Endothelial cell of umbilical vein (primary cell): ENCODE measurements at regions not wholly inside any gene's neighbourhood (a gene's known extent, or its start where the extent isn't known, plus 50 kb on each side); places are given as distances from the start of the nearest gene placed in this dataset.

Experiments used
- BruUV-seq: library from RNA; stranded (reverse); fragments of 400-500 nt; replicated peaks from 2 replicates; lab custom pipeline; 2021; lab: Mats Ljungman, UMichigan
- CTCF ChIA-PET: fragments of 300-600, 350-600 bp; sonication (Branson Sonifier 250); formaldehyde crosslinking; loops from one replicate; lab custom pipeline; 2021; ENCODE audit warnings: antibody characterized with exemption, inconsistent platforms; lab: Charles Lee
- POLR2A ChIA-PET: fragments of 300-600, 350-600 bp; sonication (Branson Sonifier 250); formaldehyde crosslinking; loops from one replicate; lab custom pipeline; 2021; ENCODE audit warnings: antibody characterized with exemption, inconsistent platforms; lab: Charles Lee
- DNase-seq: peaks from one replicate; pipeline ENCODE4 v3.0.0-alpha.2; 2011; ENCODE audit warnings: low read depth, low spot score
- FAIRE-seq: peaks from 2 replicates; lab custom pipeline; 2011; peaks lifted over from hg19 to GRCh38; lab: Jason Lieb, UNC
- H2AFZ ChIP-seq: 2 replicates; pipeline ENCODE4 v1.6.0; 2012; ENCODE audit warnings: low read depth, low read length, control low read depth, inconsistent platforms
- H3K27ac ChIP-seq: 2 replicates; pipeline ENCODE4 v1.5.1; 2011; ENCODE audit warnings: low read depth, mild to moderate bottlenecking, control low read depth, low read length, moderate library complexity; ENCODE audit not compliant: insufficient read depth
- H3K27me3 ChIP-seq, 2 experiments: 2 replicates each; pipeline versions ENCODE4 v1.6.0 to v1.6.1; 2011; ENCODE audit warnings: low read length in 2 of 2, mixed read lengths in 1 of 2; ENCODE audit not compliant: control insufficient read depth in 2 of 2, insufficient read depth in 2 of 2
- H3K36me3 ChIP-seq, 2 experiments: 2 replicates in 1 of 2; 3 replicates in 1 of 2; pipeline ENCODE4 v1.5.1; 2011; ENCODE audit warnings: low read length in 2 of 2, mild to moderate bottlenecking in 1 of 2, moderate library complexity in 1 of 2; ENCODE audit not compliant: control insufficient read depth in 2 of 2, insufficient read depth in 2 of 2; ENCODE audit errors: extremely low read depth in 1 of 2
- H3K4me1 ChIP-seq: 3 replicates; pipeline ENCODE4 v1.5.1; 2011; ENCODE audit warnings: mild to moderate bottlenecking, low read length; ENCODE audit not compliant: control insufficient read depth, insufficient read depth; ENCODE audit errors: extremely low read depth
- H3K4me2 ChIP-seq: 2 replicates; pipeline ENCODE4 v1.6.1; 2011; ENCODE audit warnings: low read length, control low read depth, mixed read lengths; ENCODE audit not compliant: insufficient read depth
- H3K4me3 ChIP-seq, 3 experiments: fragments of 200-600 bp in 1 of 3; sonication (generic), shearing (Covaris generic) in 1 of 3; replicated peaks in 1 of 3; 2 replicates each; pipeline ENCODE4 v1.5.1; 2011 to 2016; ENCODE audit warnings: control low read depth in 3 of 3, low read length in 3 of 3, mild to moderate bottlenecking in 2 of 3, inconsistent platforms in 1 of 3, low read depth in 1 of 3, moderate library complexity in 1 of 3; ENCODE audit not compliant: insufficient read depth in 1 of 3
- H3K79me2 ChIP-seq: 2 replicates; pipeline ENCODE4 v1.6.0; 2012; ENCODE audit warnings: low read length, inconsistent platforms; ENCODE audit not compliant: control insufficient read depth, insufficient read depth
- H3K9ac ChIP-seq: replicated peaks from 2 replicates; pipeline ENCODE3; 2011; ENCODE audit warnings: low read length, control low read depth; ENCODE audit not compliant: insufficient read depth; ENCODE audit errors: extremely low read depth
- H3K9me1 ChIP-seq: replicated peaks from 3 replicates; pipeline ENCODE4 v1.6.0; 2011; ENCODE audit warnings: mild to moderate bottlenecking, low read length; ENCODE audit not compliant: control insufficient read depth, insufficient read depth; ENCODE audit errors: extremely low read depth
- H3K9me3 ChIP-seq: replicated peaks from 2 replicates; pipeline ENCODE4 v1.5.1; 2012; ENCODE audit warnings: low read length, inconsistent platforms; ENCODE audit not compliant: control insufficient read depth, insufficient read depth
- H4K20me1 ChIP-seq: replicated peaks from 2 replicates; pipeline ENCODE3; 2011; ENCODE audit warnings: mild to moderate bottlenecking, low read length; ENCODE audit not compliant: control insufficient read depth, insufficient read depth; ENCODE audit errors: extremely low read depth
- EZH2 ChIP-seq: IDR thresholded peaks from 2 replicates; pipeline ENCODE4 v1.6.1; 2012; ENCODE audit warnings: borderline replicate concordance, low read depth, mild to moderate bottlenecking, moderate library complexity, low read length, inconsistent platforms; ENCODE audit not compliant: severe bottlenecking
- FOS ChIP-seq: IDR thresholded peaks from 2 replicates; pipeline ENCODE4 v1.6.1; 2011; ENCODE audit warnings: mild to moderate bottlenecking, low read length, moderate library complexity, borderline replicate concordance; ENCODE audit not compliant: insufficient read depth
- GATA2 ChIP-seq: IDR thresholded peaks from 2 replicates; pipeline ENCODE4 v1.7.0; 2011; ENCODE audit warnings: low read depth, mild to moderate bottlenecking, moderate library complexity, mixed read lengths, low read length; ENCODE audit not compliant: insufficient read length, insufficient read depth
- JUN ChIP-seq: IDR thresholded peaks from 2 replicates; pipeline ENCODE4 v1.6.1; 2011; ENCODE audit warnings: borderline replicate concordance, low read depth; ENCODE audit not compliant: insufficient read length, insufficient read depth
- MYC ChIP-seq: IDR thresholded peaks from one replicate; pipeline ENCODE4 v1.6.1; 2011; ENCODE audit warnings: mild to moderate bottlenecking, low read depth, low read length
- POLR2A ChIP-seq: IDR thresholded peaks from 2 replicates; pipeline ENCODE4 v1.6.1; 2012; ENCODE audit warnings: low read depth, mild to moderate bottlenecking, control low read depth, low read length
- POLR2AphosphoS5 ChIP-seq: IDR thresholded peaks from 2 replicates; pipeline ENCODE4 v1.6.1; 2012; ENCODE audit warnings: low read depth, mild to moderate bottlenecking, control low read depth, low read length, moderate library complexity; ENCODE audit not compliant: insufficient read depth
- dilution Hi-C: fragments of 300-500 bp; cut with MboI; formaldehyde crosslinking; loops from one replicate; pipeline ENCODE4 v1.15.0; 2019; ENCODE audit warnings: low sequenced_read_pairs; ENCODE audit not compliant: extremely low pct_ligation_motif_present
- intact Hi-C: fragments of 100-400 bp; cut with micrococcal nuclease; formaldehyde crosslinking; loops from one replicate; pipeline ENCODE4 v1.10.0; 2022
- TF ChIP-seq, protein P1 (sequence below): IDR thresholded peaks from 2 replicates; pipeline ENCODE4 v1.6.1; 2011; ENCODE audit not compliant: insufficient read depth, insufficient read length

DNA sequence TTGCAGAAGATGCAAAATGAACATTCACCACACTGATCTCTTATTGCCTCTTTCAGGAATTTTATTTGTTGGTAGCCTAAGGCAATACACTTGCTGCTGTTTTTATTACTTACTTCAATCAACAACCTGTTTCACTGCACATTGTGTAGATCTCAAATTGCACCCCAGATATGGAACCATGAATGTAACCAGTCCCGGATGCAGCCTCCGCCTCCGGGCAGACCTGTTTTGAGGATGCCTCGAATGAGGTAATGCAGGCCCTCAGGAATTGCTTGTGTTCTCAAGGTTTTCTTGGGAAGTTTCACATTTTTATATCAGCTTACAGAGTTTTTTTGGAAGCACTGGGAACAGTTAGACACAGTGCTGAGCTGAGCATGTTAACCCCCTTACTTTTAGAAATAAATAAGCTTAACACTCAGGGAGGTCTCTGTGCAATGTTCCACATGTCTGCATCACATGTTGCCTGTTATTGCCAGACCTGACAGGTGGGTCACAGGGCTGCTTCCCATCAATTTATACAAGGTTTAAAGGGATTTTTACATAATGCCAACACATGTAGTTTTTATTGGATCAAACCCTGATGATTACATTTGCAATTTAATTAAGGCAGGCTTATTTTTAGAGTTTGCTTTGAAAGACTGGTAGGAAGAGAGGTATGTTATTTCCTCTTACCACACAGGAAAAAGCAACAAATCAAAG is 193.1 kb upstream of the POM121L12 start:
- CTCF ChIA-PET: no interaction called here
- Histone ChIP-seq H3K9me3 (no peaks in the 10 kb centered on the region), H4K20me1 (no peaks in the 10 kb centered on the region), H3K4me1 (peaks cover 20% of the 10 kb centered on the region), H3K36me3 (no peaks in the 10 kb centered on the region), H3K27ac (no peak overlapping the region), H3K9ac (no peak overlapping the region), H3K4me2 (no peak overlapping the region), H3K27me3 (no peaks in the 10 kb centered on the region), H3K4me3 (no peak overlapping the region), H2AFZ (no peak overlapping the region), H3K9me1 (no peaks in the 10 kb centered on the region), H3K79me2 (no peaks in the 10 kb centered on the region)
- intact Hi-C loops: no loop called here
- DNase-seq: no peak
- TF ChIP-seq, protein P1, sequence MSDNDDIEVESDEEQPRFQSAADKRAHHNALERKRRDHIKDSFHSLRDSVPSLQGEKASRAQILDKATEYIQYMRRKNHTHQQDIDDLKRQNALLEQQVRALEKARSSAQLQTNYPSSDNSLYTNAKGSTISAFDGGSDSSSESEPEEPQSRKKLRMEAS: no peak
- POLR2A ChIA-PET: no interaction called here
- dilution Hi-C loops: no loop called here
- FAIRE-seq: no peak
- BruUV-seq: no TSS peak

GRCh38 chr7:52838981-52839411 is 196.4 kb upstream of the POM121L12 start:
- Histone ChIP-seq H3K79me2 (no peaks in the 10 kb centered on the region), H3K36me3 (no peaks in the 10 kb centered on the region), H3K9ac (peak overlapping the region; percentile 58), H2AFZ (peak overlapping the region; percentile 91), H3K4me2 (peak overlapping the region; percentile 82), H3K4me3 (peak overlapping the region in 1 of 3 experiments; percentile 35), H3K9me3 (no peaks in the 10 kb centered on the region), H4K20me1 (no peaks in the 10 kb centered on the region), H3K4me1 (peaks cover 20% of the 10 kb centered on the region), H3K9me1 (no peaks in the 10 kb centered on the region), H3K27ac (peak overlapping the region; percentile 93), H3K27me3 (no peaks in the 10 kb centered on the region)
- FAIRE-seq: peak; percentile 93
- BruUV-seq: no TSS peak
- DNase-seq: peak; percentile 94
- intact Hi-C loops (loop anchor here (1.0 to 2.0 kb wide), 5 partner anchors 90 to 568 kb away; no protein-coding TSS in a partner anchor), dilution Hi-C loops (no loop called here)
- TF ChIP-seq EZH2: no peak
- TF ChIP-seq POLR2AphosphoS5: peak; percentile 45
- peak; percentile 52 for TF ChIP-seq FOS
- no peak for TF ChIP-seq MYC
- peak; percentile 86 for TF ChIP-seq JUN
- TF ChIP-seq POLR2A: no peak
- TF ChIP-seq GATA2: peak; percentile 77
- ChIA-PET CTCF (interaction anchor here (0.6 to 1.4 kb wide), 6 partner anchors 16 to 280 kb away, joined by 3 read pairs; no protein-coding TSS in a partner anchor), POLR2A (no interaction called here)
